ENCODE measurements at regions not wholly inside any gene's neighbourhood (a gene's known extent, or its start where the extent isn't known, plus 50 kb on each side); places are given as distances from the start of the nearest gene placed in this dataset.

GRCh38 chr15:20646529-20647142 lies 105.0 kb upstream of the GOLGA6L6 start:
- TF ChIP-seq CTCF (IDR thresholded peaks at IDR 0.05) (no peak), POLR2A (IDR thresholded peaks at IDR 0.05) (no peak)

Data from right lobe of liver (tissue), 4 donors.